ENCODE measurements at regions not wholly inside any gene's neighbourhood (a gene's known extent, or its start where the extent isn't known, plus 50 kb on each side); places are given as distances from the start of the nearest gene placed in this dataset.

DNA sequence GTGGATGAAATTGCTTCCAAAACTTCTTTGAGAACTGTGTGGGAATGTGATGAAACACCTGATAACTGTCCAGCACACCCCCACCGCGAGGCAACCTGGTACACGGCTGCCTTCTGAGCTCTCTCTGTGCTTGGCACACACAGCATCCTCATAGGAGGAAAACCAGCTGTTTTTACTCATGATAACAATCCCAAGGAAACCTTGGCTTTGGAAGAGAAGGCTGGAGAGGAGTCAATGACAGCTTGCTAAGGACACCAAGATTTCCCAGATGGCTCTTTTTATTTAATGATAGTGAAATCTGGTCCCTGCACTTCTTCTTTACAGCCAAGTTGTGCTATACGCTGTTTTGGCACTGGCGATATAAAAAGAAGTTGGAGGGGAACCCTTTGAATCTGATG lies 232.5 kb upstream of the FN1 start:
- Histone ChIP-seq H3K9me3 (ENCODE audit: insufficient read depth in 2 of 2, low read depth in 1 of 2, low read length in 1 of 2) (no peaks in the 10 kb centered on the region), H3K4me3 (ENCODE audit: extremely low read depth in 1 of 4, insufficient read depth in 2 of 4, low read depth in 3 of 4, low read length in 4 of 4) (no peak overlapping the region), H3K4me2 (ENCODE audit: insufficient read depth in 1 of 2, low read depth in 2 of 2, low read length in 2 of 2) (no peak overlapping the region), H3K27ac (ENCODE audit: low read depth, low read length) (no peak overlapping the region), H3K23me2 (ENCODE audit: low read depth, low read length) (no peaks in the 10 kb centered on the region), H2BK120ac (replicated peaks; ENCODE audit: low read depth, low read length) (no peak overlapping the region), H3K4ac (replicated peaks; ENCODE audit: insufficient read length, low read depth, low read length) (no peak overlapping the region), H2AK5ac (ENCODE audit: low read depth, low read length) (no peak overlapping the region), H2BK15ac (ENCODE audit: low read length) (no peak overlapping the region), H3K23ac (ENCODE audit: insufficient read length) (no peak overlapping the region), H3K4me1 (replicated peaks in 1 of 4; ENCODE audit: control insufficient read depth in 3 of 4, insufficient read depth in 4 of 4, low read length in 3 of 4) (no peaks in the 10 kb centered on the region), H4K91ac (replicated peaks; ENCODE audit: insufficient read length, low read length) (no peak overlapping the region), H3K14ac (ENCODE audit: insufficient read length) (no peak overlapping the region), H4K8ac (ENCODE audit: extremely low read depth, insufficient read depth, low read length) (no peak overlapping the region), H2BK12ac (ENCODE audit: low read depth, low read length) (no peak overlapping the region), H3K18ac (ENCODE audit: extremely low read depth, low read length) (no peak overlapping the region), H3K9ac (replicated peaks in 1 of 4; ENCODE audit: extremely low read depth in 1 of 4, low read depth in 3 of 4, low read length in 3 of 4) (no peak overlapping the region), H2BK5ac (ENCODE audit: low read depth, low read length) (no peak overlapping the region), H3K79me1 (ENCODE audit: low read depth, low read length) (no peaks in the 10 kb centered on the region), H3K36me3 (ENCODE audit: control insufficient read depth in 2 of 4, insufficient read depth in 4 of 4, low read length in 3 of 4) (no peaks in the 10 kb centered on the region), H3K79me2 (ENCODE audit: control insufficient read depth in 1 of 2, insufficient read depth in 2 of 2, low read length in 2 of 2) (no peaks in the 10 kb centered on the region), H2AFZ (ENCODE audit: low read length) (no peak overlapping the region), H3K27me3 (replicated peaks in 1 of 4; ENCODE audit: control insufficient read depth in 3 of 4, extremely low read depth in 1 of 4, insufficient read depth in 3 of 4, low read length in 3 of 4) (no peaks in the 10 kb centered on the region), H3K56ac (replicated peaks; ENCODE audit: insufficient read length, low read depth, low read length) (no peak overlapping the region), H4K20me1 (replicated peaks in 1 of 2; ENCODE audit: control insufficient read depth in 1 of 2, insufficient read depth in 2 of 2, low read length in 2 of 2) (no peaks in the 10 kb centered on the region), H4K5ac (ENCODE audit: insufficient read length, low read depth, low read length) (no peak overlapping the region), H2BK20ac (ENCODE audit: low read length) (no peak overlapping the region)
- DNase-seq (ENCODE audit: low read depth in 1 of 2, low spot score in 2 of 2) (no peak), FAIRE-seq (no peak)
- no peak for TF ChIP-seq JUN (IDR thresholded peaks at IDR 0.05; ENCODE audit: low read depth, low read length)
- no peak for TF ChIP-seq TCF12 (IDR thresholded peaks at IDR 0.05; ENCODE audit: low read depth, low read length)
- no peak for TF ChIP-seq SAP30 (IDR thresholded peaks at IDR 0.05; ENCODE audit: insufficient read depth, insufficient replicate concordance, low read length)
- no peak for TF ChIP-seq POU5F1 (IDR thresholded peaks at IDR 0.05; ENCODE audit: low read depth, low read length)
- no peak for TF ChIP-seq EP300 (IDR thresholded peaks at IDR 0.05; ENCODE audit: borderline replicate concordance in 1 of 2, low read depth in 2 of 2, low read length in 2 of 2)
- no peak for TF ChIP-seq KDM5A (IDR thresholded peaks at IDR 0.05; ENCODE audit: low read length)
- no peak for TF ChIP-seq KDM4A (IDR thresholded peaks at IDR 0.05; ENCODE audit: low read depth, low read length, severe bottlenecking)
- no peak for TF ChIP-seq SP4 (IDR thresholded peaks at IDR 0.05; ENCODE audit: low read length)
- TF ChIP-seq SRF (IDR thresholded peaks at IDR 0.05; ENCODE audit: low read depth, low read length), result no peak
- no peak for TF ChIP-seq CHD1 (IDR thresholded peaks at IDR 0.05; ENCODE audit: low read depth, low read length)
- no peak for TF ChIP-seq ASH2L (IDR thresholded peaks at IDR 0.05; ENCODE audit: low read length)
- no peak for TF ChIP-seq NRF1 (IDR thresholded peaks at IDR 0.05; ENCODE audit: low read depth, low read length)
- WGBS, 2 experiments (ENCODE audit: extremely low coverage in 1 of 2, insufficient coverage in 1 of 2, insufficient read length in 1 of 2, insufficient replicate concordance in 2 of 2, low coverage in 1 of 2, low lambda C conversion rate in 2 of 2, missing lambda C conversion rate in 1 of 2), result 92% methylated on average over 5 of the region's 5 CpGs; no CpG with 5 or more reads in 1 of the 2 experiments
- CTCF ChIA-PET (ENCODE audit: partially characterized antibody), result no interaction called here
- POLR2A ChIA-PET (ENCODE audit: partially characterized antibody), result no interaction called here

All from H1 (cell line).